HepG2 (cell line): ENCODE measurements at regions not wholly inside any gene's neighbourhood (a gene's known extent, or its start where the extent isn't known, plus 50 kb on each side); places are given as distances from the start of the nearest gene placed in this dataset.

Experiments used
- TCF7L2 ChIP-seq: IDR thresholded peaks from 2 replicates; pipeline ENCODE4 v1.6.1; 2011; ENCODE audit warnings: mild to moderate bottlenecking, low read depth, low read length, moderate library complexity
- ZBTB2 ChIP-seq: sonication (generic); formaldehyde crosslinking; IDR thresholded peaks from 2 replicates; pipeline ENCODE4 v1.8.0; 2022; ENCODE audit warnings: low read depth, missing genetic modification reagents
- ZBTB4 ChIP-seq: sonication (generic); formaldehyde crosslinking; IDR thresholded peaks from 2 replicates; pipeline ENCODE4 v1.4.0; 2020; ENCODE audit warnings: missing genetic modification reagents, mild to moderate bottlenecking, borderline replicate concordance
- ZMYM4 ChIP-seq: sonication (generic); formaldehyde crosslinking; IDR thresholded peaks from 2 replicates; pipeline ENCODE4 v1.8.1; 2023; ENCODE audit warnings: mild to moderate bottlenecking, missing genetic modification reagents
- ZNF572 ChIP-seq: sonication (generic); formaldehyde crosslinking; IDR thresholded peaks from 2 replicates; pipeline ENCODE4 v1.5.1; 2020; ENCODE audit warnings: mild to moderate bottlenecking, missing genetic modification reagents
- ZNF772 ChIP-seq: sonication (generic); formaldehyde crosslinking; IDR thresholded peaks from 2 replicates; pipeline ENCODE4 v1.5.0; 2020; ENCODE audit warnings: mild to moderate bottlenecking, missing genetic modification reagents

DNA sequence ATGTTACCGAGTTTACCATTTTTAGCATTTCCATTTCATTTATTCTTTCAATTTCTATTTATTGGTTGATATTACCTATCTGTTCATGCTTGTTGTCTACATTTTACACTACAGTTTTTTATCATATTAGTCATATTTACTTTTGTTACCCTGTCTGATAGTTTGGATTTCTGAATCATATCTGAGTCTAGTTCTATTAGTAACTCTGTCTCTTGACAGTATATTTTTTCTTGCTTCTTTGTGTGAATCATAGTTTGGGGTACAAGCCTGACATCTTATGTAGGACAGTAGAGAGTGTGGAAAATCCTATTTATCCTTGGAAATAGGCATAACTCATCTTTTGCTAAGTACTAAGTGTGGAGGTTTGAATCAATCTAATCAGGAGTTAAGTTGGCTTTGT, 263.9 kb upstream of the SESN3 start:
- TF ChIP-seq ZNF772 (CRISPR knock-in tag) = no peak
- no peak for TF ChIP-seq ZBTB2 (CRISPR knock-in tag)
- no peak for TF ChIP-seq ZNF572 (CRISPR knock-in tag)
- TF ChIP-seq ZBTB4 = no peak
- TF ChIP-seq TCF7L2 = no peak
- TF ChIP-seq ZMYM4 = no peak
